CD4-positive, CD25-positive, alpha-beta regulatory T cell (primary cell): ENCODE measurements at regions not wholly inside any gene's neighbourhood (a gene's known extent, or its start where the extent isn't known, plus 50 kb on each side); places are given as distances from the start of the nearest gene placed in this dataset.

ENCODE experiments used
- ATAC-seq, 2 donors: fragments of 150-1000 bp; cut with Tn5 transposase; one replicate each; pipeline ENCODE4 v1.10.0; 2021; ENCODE audit warnings: low read depth in 2 of 2, moderate number of reproducible peaks in 2 of 2, moderate library complexity in 1 of 2
- DNase-seq, 3 donors: peaks; one replicate each; pipeline versions ENCODE4 v3.0.0 to v3.0.0-alpha.2; 2012 to 2022; ENCODE audit warnings: mixed read lengths in 1 of 3
- H3K27ac ChIP-seq: one replicate; pipeline ENCODE4 v1.7.0; 2013; ENCODE audit warnings: mild to moderate bottlenecking, low read length; ENCODE audit not compliant: insufficient read depth, poor library complexity, severe bottlenecking
- H3K27me3 ChIP-seq: one replicate; pipeline ENCODE4 v1.7.0; 2013; ENCODE audit warnings: low read length; ENCODE audit not compliant: control insufficient read depth, insufficient read depth
- H3K36me3 ChIP-seq: one replicate; pipeline ENCODE4 v1.7.0; 2013; ENCODE audit warnings: mild to moderate bottlenecking, low read length, moderate library complexity; ENCODE audit not compliant: control insufficient read depth, insufficient read depth
- H3K4me1 ChIP-seq: 2 replicates; pipeline ENCODE4 v1.7.0; 2013; ENCODE audit warnings: mild to moderate bottlenecking, low read length; ENCODE audit not compliant: insufficient read depth, control insufficient read depth, poor library complexity, severe bottlenecking
- H3K4me3 ChIP-seq: one replicate; pipeline ENCODE4 v1.7.0; 2013; ENCODE audit warnings: low read depth, mild to moderate bottlenecking, low read length, moderate library complexity
- H3K9me3 ChIP-seq, 2 experiments: 1 replicate in 1 of 2; 2 replicates in 1 of 2; pipeline ENCODE4 v1.7.0; 2013; ENCODE audit warnings: low read length in 2 of 2, mild to moderate bottlenecking in 1 of 2, moderate library complexity in 1 of 2; ENCODE audit not compliant: control insufficient read depth in 2 of 2
- H3K27ac Mint-ChIP-seq, 3 donors: one replicate each; pipeline ENCODE4 v1.8.0; 2020 to 2022; ENCODE audit warnings: mild to moderate bottlenecking in 3 of 3, mixed read lengths in 3 of 3, moderate library complexity in 2 of 3
- H3K27me3 Mint-ChIP-seq: one replicate; pipeline ENCODE4 v1.8.0; 2022; ENCODE audit warnings: mild to moderate bottlenecking, mixed read lengths
- H3K36me3 Mint-ChIP-seq: one replicate; pipeline ENCODE4 v1.8.0; 2020; ENCODE audit warnings: mixed read lengths
- H3K4me1 Mint-ChIP-seq, 4 donors: one replicate each; pipeline ENCODE4 v1.8.0; 2020 to 2022; ENCODE audit warnings: mixed read lengths in 4 of 4, mild to moderate bottlenecking in 1 of 4
- H3K4me3 Mint-ChIP-seq, 4 donors: one replicate each; pipeline ENCODE4 v1.8.0; 2020 to 2022; ENCODE audit warnings: mild to moderate bottlenecking in 4 of 4, mixed read lengths in 4 of 4, moderate library complexity in 3 of 4
- H3K9me3 Mint-ChIP-seq, 7 donors: one replicate each; pipeline ENCODE4 v1.8.0; 2020 to 2022; ENCODE audit warnings: mixed read lengths in 7 of 7, mild to moderate bottlenecking in 3 of 7, moderate library complexity in 2 of 7

DNA sequence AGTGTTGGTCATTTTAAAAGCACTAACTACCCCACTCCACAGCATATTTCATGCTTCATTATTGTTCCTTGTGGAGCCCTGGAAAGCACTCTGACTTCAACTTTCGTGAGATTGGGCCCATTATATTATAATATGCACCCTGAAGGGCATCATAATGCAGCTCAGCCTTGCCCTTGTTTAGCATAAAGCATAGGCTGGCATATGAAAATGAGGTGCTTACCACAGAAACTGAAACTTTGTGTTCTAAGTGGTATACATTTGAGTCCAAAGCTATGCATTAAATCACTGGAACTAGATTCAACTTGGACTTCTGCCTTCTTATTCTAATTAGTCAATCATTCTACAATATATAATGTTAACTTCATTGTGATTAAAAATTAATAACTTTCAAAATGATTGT, 1027.9 kb downstream of the STIM2 start:
- H3K27ac Mint-ChIP-seq = no peak overlapping the region
- ATAC-seq (no peak), DNase-seq (no peak)
- no peaks in the 10 kb centered on the region for H3K4me1 ChIP-seq
- H3K36me3 ChIP-seq = no peaks in the 10 kb centered on the region
- H3K36me3 Mint-ChIP-seq = no peaks in the 10 kb centered on the region
- no peaks in the 10 kb centered on the region for H3K27me3 Mint-ChIP-seq
- H3K4me3 Mint-ChIP-seq = no peak overlapping the region
- no peak overlapping the region for H3K4me3 ChIP-seq
- no peaks in the 10 kb centered on the region for H3K4me1 Mint-ChIP-seq
- peaks cover 1 to 24% (median 5%) of the 10 kb centered on the region in 7 donors for H3K9me3 Mint-ChIP-seq
- H3K27me3 ChIP-seq = no peaks in the 10 kb centered on the region
- no peak overlapping the region for H3K27ac ChIP-seq
- H3K9me3 ChIP-seq = no peaks in the 10 kb centered on the region

DNA sequence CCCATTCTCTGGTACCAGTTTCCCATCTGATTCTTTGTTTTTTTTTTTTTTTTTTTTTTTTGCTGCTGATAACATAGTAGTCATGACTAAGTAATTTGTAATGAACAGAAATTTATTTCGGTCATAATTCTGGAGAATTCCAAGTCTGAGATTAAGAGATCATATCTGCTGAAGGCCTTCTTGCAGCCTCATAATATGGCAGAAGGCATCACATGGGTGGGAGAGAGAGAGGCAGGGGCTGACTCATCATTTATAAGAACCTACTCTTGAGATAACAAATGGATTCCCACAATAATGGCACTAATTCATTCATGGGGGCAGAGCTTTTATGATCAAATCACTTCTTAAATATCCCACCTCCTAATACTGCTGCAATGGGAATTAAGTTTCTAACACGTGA, 1034.3 kb downstream of the STIM2 start:
- Mint-ChIP-seq H3K27ac (no peak overlapping the region), H3K9me3 (peaks cover 2 to 26% (median 13%) of the 10 kb centered on the region in 7 donors), H3K27me3 (no peaks in the 10 kb centered on the region), H3K4me1 (no peaks in the 10 kb centered on the region), H3K4me3 (no peak overlapping the region), H3K36me3 (no peaks in the 10 kb centered on the region)
- H3K36me3 ChIP-seq = no peaks in the 10 kb centered on the region
- no peaks in the 10 kb centered on the region for H3K9me3 ChIP-seq
- H3K4me1 ChIP-seq = no peaks in the 10 kb centered on the region
- H3K27ac ChIP-seq = no peak overlapping the region
- ATAC-seq (no peak), DNase-seq (no peak)
- H3K27me3 ChIP-seq = no peaks in the 10 kb centered on the region
- H3K4me3 ChIP-seq = no peak overlapping the region

DNA sequence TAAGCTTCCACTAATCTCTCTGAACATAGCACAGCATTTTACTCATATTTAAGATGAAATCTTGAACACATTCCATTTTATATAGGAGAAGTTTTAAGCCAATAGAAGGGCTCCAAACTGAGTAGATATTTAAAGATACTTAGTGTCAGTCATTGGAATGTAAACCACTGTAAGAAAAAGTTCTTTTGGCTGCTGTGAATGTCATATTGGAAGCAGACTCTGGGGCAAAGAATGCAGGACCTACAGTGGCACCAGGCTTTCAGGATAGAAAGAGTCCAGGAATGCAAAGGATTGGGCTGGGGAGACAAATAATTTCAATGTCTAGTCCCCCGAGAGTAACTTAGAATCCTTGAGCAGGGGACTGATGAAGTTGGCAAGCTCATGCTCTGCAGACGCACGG, 1047.7 kb downstream of the STIM2 start:
- Mint-ChIP-seq H3K36me3 (no peaks in the 10 kb centered on the region), H3K4me1 (no peaks in the 10 kb centered on the region), H3K4me3 (no peak overlapping the region), H3K27me3 (no peaks in the 10 kb centered on the region), H3K9me3 (peaks cover 0 to 15% (median 5%) of the 10 kb centered on the region in 7 donors), H3K27ac (no peak overlapping the region)
- DNase-seq (no peak), ATAC-seq (no peak)
- Histone ChIP-seq H3K27me3 (no peaks in the 10 kb centered on the region), H3K4me1 (no peaks in the 10 kb centered on the region), H3K9me3 (peaks cover 0 to 4% of the 10 kb centered on the region in 2 experiments), H3K36me3 (no peaks in the 10 kb centered on the region), H3K4me3 (no peak overlapping the region), H3K27ac (no peak overlapping the region)

DNA sequence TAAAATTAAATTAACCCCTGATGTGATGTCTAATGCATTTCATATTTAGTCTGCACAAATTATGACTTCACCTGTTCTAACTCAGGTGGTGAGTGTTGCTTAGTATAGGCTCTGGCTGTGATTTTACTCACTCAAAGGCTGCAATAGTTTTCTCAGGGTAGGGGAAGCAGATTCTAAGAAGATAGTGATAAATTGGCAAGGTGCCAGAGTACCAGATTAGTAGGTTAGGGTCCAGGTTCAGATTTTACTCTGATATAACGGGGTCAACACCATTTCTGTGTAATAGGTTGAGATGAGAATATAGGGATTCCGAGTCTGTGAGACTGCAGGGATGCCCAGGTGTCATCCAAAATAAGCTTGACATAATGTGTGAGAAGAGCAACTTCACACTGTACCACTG, 1049.6 kb downstream of the STIM2 start:
- Mint-ChIP-seq H3K36me3 (no peaks in the 10 kb centered on the region), H3K4me1 (no peaks in the 10 kb centered on the region), H3K27me3 (no peaks in the 10 kb centered on the region), H3K9me3 (peaks cover 0 to 22% (median 5%) of the 10 kb centered on the region in 7 donors), H3K27ac (no peak overlapping the region), H3K4me3 (no peak overlapping the region)
- DNase-seq (no peak), ATAC-seq (no peak)
- no peak overlapping the region for H3K4me3 ChIP-seq
- H3K9me3 ChIP-seq = peaks cover 0 to 5% of the 10 kb centered on the region in 2 experiments
- H3K27me3 ChIP-seq = no peaks in the 10 kb centered on the region
- no peaks in the 10 kb centered on the region for H3K4me1 ChIP-seq
- no peaks in the 10 kb centered on the region for H3K36me3 ChIP-seq
- no peak overlapping the region for H3K27ac ChIP-seq

DNA sequence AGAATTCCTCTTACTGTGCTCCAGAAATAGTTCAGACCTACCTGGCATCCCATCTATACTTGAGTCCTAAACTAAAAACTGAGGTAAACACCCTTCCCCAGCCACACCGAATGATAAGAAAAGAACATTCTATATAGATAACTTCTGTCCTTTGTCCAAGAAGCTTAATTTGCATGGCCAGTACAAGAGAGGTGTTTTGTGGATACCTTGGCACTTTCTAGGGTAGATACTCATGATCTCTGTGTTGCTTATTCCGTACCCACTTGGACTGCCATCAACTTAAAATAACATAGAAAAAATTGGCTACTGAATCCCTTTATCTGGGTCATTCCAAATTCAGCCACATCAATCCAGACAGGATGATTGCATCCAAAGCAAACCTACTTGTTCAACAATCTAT, 1050.4 kb downstream of the STIM2 start:
- H3K36me3 Mint-ChIP-seq = no peaks in the 10 kb centered on the region
- no peaks in the 10 kb centered on the region for H3K27me3 ChIP-seq
- H3K4me1 ChIP-seq = no peaks in the 10 kb centered on the region
- no peak overlapping the region for H3K27ac Mint-ChIP-seq
- H3K9me3 ChIP-seq = peaks cover 0 to 5% of the 10 kb centered on the region in 2 experiments
- H3K4me1 Mint-ChIP-seq = no peaks in the 10 kb centered on the region
- DNase-seq (no peak), ATAC-seq (no peak)
- H3K9me3 Mint-ChIP-seq = peaks cover 0 to 22% (median 7%) of the 10 kb centered on the region in 7 donors
- no peak overlapping the region for H3K4me3 ChIP-seq
- no peaks in the 10 kb centered on the region for H3K27me3 Mint-ChIP-seq
- H3K36me3 ChIP-seq = no peaks in the 10 kb centered on the region
- no peak overlapping the region for H3K4me3 Mint-ChIP-seq
- no peak overlapping the region for H3K27ac ChIP-seq

DNA sequence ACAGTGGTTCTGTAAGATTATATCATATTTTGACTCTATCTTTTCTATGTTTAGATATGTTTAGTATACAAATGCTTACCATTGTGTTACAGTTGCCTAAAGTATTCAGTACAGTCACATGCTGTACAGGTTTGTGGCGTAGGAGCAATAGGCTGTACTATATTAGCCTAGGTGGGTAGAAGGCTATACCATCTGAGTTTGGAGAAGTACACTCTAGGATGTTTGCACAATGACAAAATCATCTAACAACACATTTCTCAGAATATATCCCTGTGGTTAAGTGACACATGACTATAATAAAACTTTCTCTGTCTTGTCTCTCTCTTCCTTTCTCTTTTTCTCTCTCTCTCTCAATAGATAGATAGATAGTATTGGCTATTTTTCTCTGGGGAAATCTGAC, 1053.1 kb downstream of the STIM2 start:
- H3K36me3 Mint-ChIP-seq = no peaks in the 10 kb centered on the region
- no peak overlapping the region for H3K27ac ChIP-seq
- no peaks in the 10 kb centered on the region for H3K4me1 Mint-ChIP-seq
- no peak for ATAC-seq
- no peaks in the 10 kb centered on the region for H3K27me3 Mint-ChIP-seq
- H3K36me3 ChIP-seq = no peaks in the 10 kb centered on the region
- H3K4me1 ChIP-seq = no peaks in the 10 kb centered on the region
- no peak overlapping the region for H3K4me3 Mint-ChIP-seq
- H3K9me3 Mint-ChIP-seq = peaks cover 0 to 16% (median 7%) of the 10 kb centered on the region in 7 donors
- H3K27me3 ChIP-seq = no peaks in the 10 kb centered on the region
- DNase-seq = no peak
- no peak overlapping the region for H3K27ac Mint-ChIP-seq
- peaks cover 0 to 5% of the 10 kb centered on the region in 2 experiments for H3K9me3 ChIP-seq
- no peak overlapping the region for H3K4me3 ChIP-seq

DNA sequence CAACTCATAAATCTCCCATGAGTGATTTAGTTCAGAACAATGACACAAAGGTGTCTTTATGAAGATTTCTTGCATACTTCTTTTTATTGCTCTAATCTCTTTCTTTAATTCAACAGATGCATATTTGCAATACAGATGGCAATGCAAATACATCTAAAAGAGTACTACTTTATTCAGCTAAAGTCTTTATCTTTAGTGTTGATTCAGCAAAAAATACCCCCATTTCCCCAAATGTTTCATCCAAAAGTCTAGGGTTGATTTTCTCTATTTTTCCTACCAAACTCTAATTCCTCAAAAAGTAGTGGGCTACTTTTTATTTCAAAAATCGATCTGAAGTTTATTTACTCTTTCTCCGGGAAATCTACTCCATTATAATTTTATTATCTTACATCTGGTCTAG, 1055.2 kb downstream of the STIM2 start:
- H3K27me3 ChIP-seq = no peaks in the 10 kb centered on the region
- no peak for DNase-seq
- H3K4me3 ChIP-seq = no peak overlapping the region
- H3K27ac ChIP-seq = no peak overlapping the region
- no peak overlapping the region for H3K4me3 Mint-ChIP-seq
- peaks cover 0 to 5% of the 10 kb centered on the region in 2 experiments for H3K9me3 ChIP-seq
- no peaks in the 10 kb centered on the region for H3K27me3 Mint-ChIP-seq
- no peak for ATAC-seq
- H3K36me3 ChIP-seq = no peaks in the 10 kb centered on the region
- H3K4me1 Mint-ChIP-seq = no peaks in the 10 kb centered on the region
- no peaks in the 10 kb centered on the region for H3K4me1 ChIP-seq
- no peak overlapping the region for H3K27ac Mint-ChIP-seq
- H3K9me3 Mint-ChIP-seq = peaks cover 0 to 16% (median 6%) of the 10 kb centered on the region in 7 donors
- no peaks in the 10 kb centered on the region for H3K36me3 Mint-ChIP-seq

DNA sequence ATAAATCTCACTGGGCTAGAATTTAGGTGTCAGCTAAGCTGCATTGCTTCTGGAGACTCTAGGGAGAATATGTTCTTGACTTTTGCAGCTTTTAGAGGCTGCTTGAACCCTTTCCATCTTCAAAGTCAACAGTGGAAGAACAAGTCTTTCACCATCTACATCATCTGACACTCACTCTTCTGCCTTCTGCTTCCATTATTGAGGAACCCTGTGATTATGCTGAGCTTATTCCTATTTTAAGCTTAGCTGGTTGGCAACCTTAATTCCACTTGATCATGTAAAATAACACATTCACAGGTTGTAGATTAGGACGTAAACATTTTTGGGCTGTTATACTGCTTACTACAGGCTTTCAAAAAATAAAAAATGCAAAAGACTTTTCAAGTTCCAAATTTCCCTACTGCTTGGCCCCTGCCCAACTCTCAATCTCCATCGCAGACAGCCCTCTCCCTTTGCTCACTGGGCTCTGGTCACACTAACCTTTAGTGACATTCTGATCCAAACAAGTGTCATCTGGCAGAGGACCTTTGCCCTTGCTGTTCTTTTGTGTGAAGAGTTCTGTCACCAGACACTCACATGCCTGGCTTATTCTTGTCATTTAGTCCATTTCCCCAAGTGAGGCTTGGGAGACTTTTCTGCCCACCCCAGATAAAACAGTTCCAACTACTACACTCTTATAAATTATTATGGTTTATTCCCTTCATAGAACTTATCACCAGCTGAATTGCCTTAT, 1056.0 kb downstream of the STIM2 start:
- H3K36me3 Mint-ChIP-seq = no peaks in the 10 kb centered on the region
- no peak for DNase-seq
- H3K27me3 Mint-ChIP-seq = no peaks in the 10 kb centered on the region
- Histone ChIP-seq H3K9me3 (peaks cover 0 to 5% of the 10 kb centered on the region in 2 experiments), H3K4me3 (no peak overlapping the region), H3K27ac (no peak overlapping the region), H3K36me3 (no peaks in the 10 kb centered on the region), H3K27me3 (no peaks in the 10 kb centered on the region), H3K4me1 (no peaks in the 10 kb centered on the region)
- ATAC-seq = no peak
- no peaks in the 10 kb centered on the region for H3K4me1 Mint-ChIP-seq
- no peak overlapping the region for H3K4me3 Mint-ChIP-seq
- peaks cover 0 to 20% (median 8%) of the 10 kb centered on the region in 7 donors for H3K9me3 Mint-ChIP-seq
- no peak overlapping the region for H3K27ac Mint-ChIP-seq
